Keratinocyte (primary cell): ENCODE measurements at regions not wholly inside any gene's neighbourhood (a gene's known extent, or its start where the extent isn't known, plus 50 kb on each side); places are given as distances from the start of the nearest gene placed in this dataset.
"Not testable (repeated sequence)": the region's sequence is repeated elsewhere in the genome, so short reads cannot be mapped to it uniquely, and the experiment has no call there.

Source experiments
- DNase-seq: peaks from one replicate; pipeline ENCODE4 v3.0.0-alpha.2; 2011; ENCODE audit warnings: low read depth, missing footprints, low spot score
- FAIRE-seq: peaks from 2 replicates; lab custom pipeline; 2011; peaks lifted over from hg19 to GRCh38; lab: Jason Lieb, UNC
- H2AFZ ChIP-seq: 2 replicates; pipeline ENCODE4 v1.6.0; 2012; ENCODE audit warnings: low read length, control low read depth, inconsistent platforms; ENCODE audit not compliant: control insufficient read depth
- H3K27ac ChIP-seq: 2 replicates; pipeline ENCODE4 v1.5.1; 2011; ENCODE audit warnings: low read length; ENCODE audit not compliant: control insufficient read depth, insufficient read depth
- H3K27me3 ChIP-seq: 3 replicates; pipeline ENCODE4 v1.6.0; 2011; ENCODE audit warnings: low read length; ENCODE audit not compliant: control insufficient read depth, insufficient read depth; ENCODE audit errors: extremely low read depth
- H3K36me3 ChIP-seq, 2 experiments: 2 replicates in 1 of 2; 3 replicates in 1 of 2; pipeline ENCODE4 v1.5.1; 2011; ENCODE audit warnings: low read length in 2 of 2, mild to moderate bottlenecking in 1 of 2; ENCODE audit not compliant: control insufficient read depth in 2 of 2, insufficient read depth in 2 of 2; ENCODE audit errors: extremely low read depth in 1 of 2
- H3K4me1 ChIP-seq: 3 replicates; pipeline ENCODE4 v1.5.1; 2011; ENCODE audit warnings: low read length; ENCODE audit not compliant: control insufficient read depth, insufficient read depth; ENCODE audit errors: extremely low read depth
- H3K4me2 ChIP-seq: 3 replicates; pipeline ENCODE4 v1.6.0; 2011; ENCODE audit warnings: low read depth, low read length; ENCODE audit not compliant: control insufficient read depth, insufficient read depth; ENCODE audit errors: extremely low read depth
- H3K4me3 ChIP-seq, 3 experiments: fragments of 200-600 bp in 1 of 3; sonication (generic) in 1 of 3; 2 replicates in 2 of 3; 3 replicates in 1 of 3; pipeline ENCODE4 v1.5.1; 2011 to 2016; ENCODE audit warnings: low read length in 3 of 3, mild to moderate bottlenecking in 3 of 3, control low read depth in 2 of 3, inconsistent platforms in 1 of 3, low read depth in 1 of 3, mixed read lengths in 1 of 3, mixed run types in 1 of 3, moderate library complexity in 1 of 3; ENCODE audit not compliant: control insufficient read depth in 2 of 3, insufficient read depth in 2 of 3; ENCODE audit errors: extremely low read depth in 1 of 3
- H3K79me2 ChIP-seq: 2 replicates; pipeline ENCODE4 v1.6.0; 2012; ENCODE audit warnings: low read length; ENCODE audit not compliant: control insufficient read depth, insufficient read depth
- H3K9ac ChIP-seq: 3 replicates; pipeline ENCODE4 v1.6.0; 2011; ENCODE audit warnings: low read length; ENCODE audit not compliant: control insufficient read depth, insufficient read depth; ENCODE audit errors: extremely low read depth
- H3K9me1 ChIP-seq: 3 replicates; pipeline ENCODE4 v1.6.0; 2011; ENCODE audit warnings: low read length; ENCODE audit not compliant: control insufficient read depth, insufficient read depth; ENCODE audit errors: extremely low read depth
- H3K9me3 ChIP-seq: 2 replicates; pipeline ENCODE4 v1.5.1; 2012; ENCODE audit warnings: low read depth, low read length; ENCODE audit not compliant: control insufficient read depth
- H4K20me1 ChIP-seq: 3 replicates; pipeline ENCODE4 v1.6.0; 2011; ENCODE audit warnings: low read length; ENCODE audit not compliant: control insufficient read depth, insufficient read depth; ENCODE audit errors: extremely low read depth
- EZH2 ChIP-seq: IDR thresholded peaks from one replicate; pipeline ENCODE4 v1.6.1; 2012; ENCODE audit warnings: inconsistent platforms, mild to moderate bottlenecking, low read length, moderate library complexity
- dilution Hi-C: fragments of 300-500 bp; cut with MboI; formaldehyde crosslinking; loops from one replicate; pipeline ENCODE4 v1.7.0; 2020; ENCODE audit warnings: low sequenced_read_pairs; ENCODE audit not compliant: extremely low pct_ligation_motif_present
- TF ChIP-seq, protein P1 (sequence below), 3 experiments: IDR thresholded peaks in 1 of 3; conservative IDR thresholded peaks in 1 of 3; optimal IDR thresholded peaks in 1 of 3; 2 replicates in 2 of 3; 3 replicates in 1 of 3; pipeline versions ENCODE3 to v1.5.1; 2011; ENCODE audit warnings: low read length in 3 of 3, mild to moderate bottlenecking in 3 of 3, moderate library complexity in 2 of 3, control low read depth in 1 of 3, inconsistent platforms in 1 of 3; ENCODE audit not compliant: insufficient read depth in 2 of 3; ENCODE audit errors: extremely low read depth in 1 of 3

DNA sequence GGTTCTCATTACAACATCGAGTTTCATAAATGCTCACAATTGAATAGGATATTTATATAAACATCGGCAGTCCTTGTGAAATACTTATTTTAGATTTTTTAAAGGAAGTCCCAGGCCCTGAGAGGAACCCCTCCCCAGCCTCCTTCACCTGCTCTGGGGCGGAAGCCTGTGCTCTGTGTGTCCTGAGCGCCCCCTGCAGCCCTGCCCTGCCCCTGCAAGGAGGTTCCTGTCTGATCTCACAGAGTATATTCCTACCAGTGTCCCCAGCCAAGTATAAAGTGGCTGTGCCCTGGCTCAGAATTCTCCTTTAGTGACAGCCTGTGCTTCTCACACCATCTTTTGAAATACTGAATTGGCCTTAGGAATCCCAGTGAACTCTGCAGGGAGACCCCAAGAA, 659.5 kb downstream of the TMEM121 start:
- dilution Hi-C loops = no loop called here
- FAIRE-seq = no peak
- H3K27ac ChIP-seq = no peak overlapping the region

DNA sequence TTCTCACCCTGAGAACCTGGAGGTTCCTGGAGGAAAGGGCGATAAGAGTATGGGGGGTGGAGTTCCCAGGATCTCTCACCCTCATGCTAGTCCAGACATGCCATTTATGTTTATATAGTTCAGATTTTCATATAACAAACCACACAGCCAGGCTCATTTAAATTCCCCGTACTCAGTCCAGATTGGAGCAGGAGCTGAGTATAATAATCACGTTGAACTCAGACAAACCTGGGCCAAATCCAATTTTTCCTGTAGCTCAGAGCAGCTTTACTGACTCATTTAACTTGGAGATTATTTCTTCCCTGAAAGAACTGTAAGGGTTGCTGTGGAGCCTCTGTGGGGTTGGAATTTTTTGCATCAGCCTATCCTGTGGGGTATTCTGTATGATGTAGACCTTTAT, 660.8 kb downstream of the TMEM121 start:
- H3K9me3 ChIP-seq = no peaks in the 10 kb centered on the region
- H3K9me1 ChIP-seq = no peaks in the 10 kb centered on the region
- no peak overlapping the region for H2AFZ ChIP-seq
- H3K79me2 ChIP-seq = no peaks in the 10 kb centered on the region
- H3K27me3 ChIP-seq = no peaks in the 10 kb centered on the region
- H3K36me3 ChIP-seq = no peaks in the 10 kb centered on the region
- dilution Hi-C loops = no loop called here
- DNase-seq (no peak), FAIRE-seq (no peak)
- no peak overlapping the region for H3K27ac ChIP-seq
- H3K4me2 ChIP-seq = no peak overlapping the region
- no peaks in the 10 kb centered on the region for H4K20me1 ChIP-seq
- H3K4me3 ChIP-seq = no peak overlapping the region
- TF ChIP-seq EZH2 = no peak
- TF ChIP-seq, protein P1, sequence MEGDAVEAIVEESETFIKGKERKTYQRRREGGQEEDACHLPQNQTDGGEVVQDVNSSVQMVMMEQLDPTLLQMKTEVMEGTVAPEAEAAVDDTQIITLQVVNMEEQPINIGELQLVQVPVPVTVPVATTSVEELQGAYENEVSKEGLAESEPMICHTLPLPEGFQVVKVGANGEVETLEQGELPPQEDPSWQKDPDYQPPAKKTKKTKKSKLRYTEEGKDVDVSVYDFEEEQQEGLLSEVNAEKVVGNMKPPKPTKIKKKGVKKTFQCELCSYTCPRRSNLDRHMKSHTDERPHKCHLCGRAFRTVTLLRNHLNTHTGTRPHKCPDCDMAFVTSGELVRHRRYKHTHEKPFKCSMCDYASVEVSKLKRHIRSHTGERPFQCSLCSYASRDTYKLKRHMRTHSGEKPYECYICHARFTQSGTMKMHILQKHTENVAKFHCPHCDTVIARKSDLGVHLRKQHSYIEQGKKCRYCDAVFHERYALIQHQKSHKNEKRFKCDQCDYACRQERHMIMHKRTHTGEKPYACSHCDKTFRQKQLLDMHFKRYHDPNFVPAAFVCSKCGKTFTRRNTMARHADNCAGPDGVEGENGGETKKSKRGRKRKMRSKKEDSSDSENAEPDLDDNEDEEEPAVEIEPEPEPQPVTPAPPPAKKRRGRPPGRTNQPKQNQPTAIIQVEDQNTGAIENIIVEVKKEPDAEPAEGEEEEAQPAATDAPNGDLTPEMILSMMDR (optimal IDR thresholded peaks at IDR 0.05 in 1 of 3, IDR thresholded peaks at IDR 0.05 in 1 of 3, conservative IDR thresholded peaks at IDR 0.05 in 1 of 3; ENCODE audit: extremely low read depth in 1 of 3, insufficient read depth in 2 of 3, low read length in 3 of 3) = no peak
- no peak overlapping the region for H3K9ac ChIP-seq
- H3K4me1 ChIP-seq = no peaks in the 10 kb centered on the region

More for the DNA sequence above, 659.5 kb downstream of the TMEM121 start:
- Histone ChIP-seq H3K9me3 (no peaks in the 10 kb centered on the region), H3K9me1 (no peaks in the 10 kb centered on the region), H3K27me3 (no peaks in the 10 kb centered on the region), H3K36me3 (no peaks in the 10 kb centered on the region), H4K20me1 (no peaks in the 10 kb centered on the region), H3K4me2 (no peak overlapping the region), H3K4me1 (no peaks in the 10 kb centered on the region), H2AFZ (no peak overlapping the region), H3K9ac (no peak overlapping the region), H3K79me2 (no peaks in the 10 kb centered on the region), H3K4me3 (no peak overlapping the region)
- TF ChIP-seq, protein P1 (optimal IDR thresholded peaks at IDR 0.05 in 1 of 3, IDR thresholded peaks at IDR 0.05 in 1 of 3, conservative IDR thresholded peaks at IDR 0.05 in 1 of 3; ENCODE audit: extremely low read depth in 1 of 3, insufficient read depth in 2 of 3, low read length in 3 of 3) = no peak
- TF ChIP-seq EZH2 = no peak
- DNase-seq = no peak

DNA sequence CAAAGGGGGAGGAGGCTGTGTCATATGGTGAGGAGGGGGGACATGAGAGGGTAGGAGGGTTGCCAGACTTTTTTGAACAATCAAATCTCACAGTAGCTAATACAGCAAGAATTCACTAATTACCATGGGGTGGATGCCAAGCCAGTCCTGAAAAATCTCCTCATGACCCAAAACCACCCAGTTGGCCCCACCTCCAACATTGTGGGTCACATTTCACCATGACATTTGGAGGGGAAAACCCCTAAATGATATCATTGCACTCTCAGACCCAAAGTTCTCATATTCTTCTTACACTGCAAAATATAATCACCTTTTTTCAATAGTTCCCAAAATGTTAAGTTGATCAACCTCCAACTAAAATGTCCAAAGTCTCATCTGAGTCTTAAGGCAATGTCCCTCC, 666.3 kb downstream of the TMEM121 start:
- dilution Hi-C loops, H2AFZ ChIP-seq, H3K79me2 ChIP-seq, H4K20me1 ChIP-seq, H3K9ac ChIP-seq, H3K4me2 ChIP-seq, H3K27me3 ChIP-seq, H3K9me3 ChIP-seq, H3K4me1 ChIP-seq, H3K9me1 ChIP-seq, H3K36me3 ChIP-seq, FAIRE-seq, DNase-seq, H3K4me3 ChIP-seq, H3K27ac ChIP-seq: not testable (repeated sequence)

DNA sequence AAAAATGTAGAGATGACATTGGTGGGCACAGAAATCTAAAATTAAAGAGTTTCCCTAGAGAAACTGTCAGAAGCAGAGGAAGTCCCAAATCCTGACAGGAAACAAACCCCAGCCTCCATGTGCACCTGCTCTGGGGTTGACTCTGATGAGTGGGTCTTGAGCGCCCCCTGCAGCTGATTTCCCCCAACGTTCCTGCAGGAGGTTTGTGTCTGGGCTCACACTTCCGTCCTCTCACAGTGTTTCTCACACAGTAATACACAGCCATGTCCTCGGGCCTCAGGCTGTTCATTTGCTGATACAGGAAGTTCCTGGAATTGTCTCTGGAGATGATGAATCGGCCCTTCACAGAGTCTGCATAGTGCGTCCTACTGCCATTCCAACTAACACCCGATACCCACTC, 670.1 kb downstream of the TMEM121 start:
- dilution Hi-C loops, H3K36me3 ChIP-seq, FAIRE-seq: not testable (repeated sequence)

More for the DNA sequence above, 670.1 kb downstream of the TMEM121 start:
- H3K4me2 ChIP-seq, H3K9ac ChIP-seq, H3K9me1 ChIP-seq, H2AFZ ChIP-seq, DNase-seq, H4K20me1 ChIP-seq, H3K9me3 ChIP-seq, H3K27me3 ChIP-seq, H3K27ac ChIP-seq, H3K79me2 ChIP-seq, H3K4me1 ChIP-seq, H3K4me3 ChIP-seq: not testable (repeated sequence)
